MCF 10A (cell line): ENCODE measurements at regions not wholly inside any gene's neighbourhood (a gene's known extent, or its start where the extent isn't known, plus 50 kb on each side); places are given as distances from the start of the nearest gene placed in this dataset.
"Not testable (repeated sequence)": the region's sequence is repeated elsewhere in the genome, so short reads cannot be mapped to it uniquely, and the experiment has no call there.

Experiments
- BruUV-seq: library from RNA; stranded (reverse); fragments of 400-500 nt; replicated peaks from 2 replicates; lab custom pipeline; 2021; lab: Mats Ljungman, UMichigan
- CTCF ChIA-PET: fragments of 300-600 bp; sonication (Branson Sonifier 250); formaldehyde crosslinking; extraction: SDS; loops from one replicate; lab custom pipeline; 2021; ENCODE audit warnings: antibody characterized with exemption, inconsistent platforms; lab: Yijun Ruan, JAX
- POLR2A ChIA-PET: fragments of 300-600, 350-650 bp; sonication (Branson Sonifier 250); formaldehyde crosslinking; extraction: SDS; loops from one replicate; lab custom pipeline; 2020; ENCODE audit warnings: antibody characterized with exemption, inconsistent platforms; lab: Yijun Ruan, JAX
- DNase-seq: peaks from one replicate; pipeline ENCODE4 v3.0.0-alpha.2; 2018; ENCODE audit not compliant: unreplicated experiment
- H3K27ac Mint-ChIP-seq: one replicate; pipeline ENCODE4 v1.8.0; 2022; ENCODE audit warnings: mild to moderate bottlenecking, low read depth, mixed read lengths; ENCODE audit not compliant: unreplicated experiment
- H3K27me3 Mint-ChIP-seq: one replicate; pipeline ENCODE4 v1.8.0; 2022; ENCODE audit warnings: mixed read lengths; ENCODE audit not compliant: insufficient read depth, unreplicated experiment
- H3K36me3 Mint-ChIP-seq: one replicate; pipeline ENCODE4 v1.8.0; 2022; ENCODE audit warnings: mild to moderate bottlenecking, moderate library complexity, mixed read lengths; ENCODE audit not compliant: insufficient read depth, unreplicated experiment
- H3K4me1 Mint-ChIP-seq: one replicate; pipeline ENCODE4 v1.8.0; 2022; ENCODE audit warnings: mixed read lengths; ENCODE audit not compliant: insufficient read depth, unreplicated experiment
- H3K4me3 Mint-ChIP-seq: one replicate; pipeline ENCODE4 v1.8.0; 2022; ENCODE audit warnings: mild to moderate bottlenecking, moderate library complexity, mixed read lengths; ENCODE audit not compliant: unreplicated experiment
- H3K9me3 Mint-ChIP-seq: one replicate; pipeline ENCODE4 v1.8.0; 2022; ENCODE audit warnings: mixed read lengths; ENCODE audit not compliant: unreplicated experiment
- CTCF ChIP-seq: fragments of 200-600 bp; IDR thresholded peaks from one replicate; pipeline ENCODE4 v1.8.0; 2022; ENCODE audit warnings: antibody characterized with exemption, mild to moderate bottlenecking; ENCODE audit not compliant: unreplicated experiment
- intact Hi-C: fragments of 100-400 bp; cut with micrococcal nuclease; formaldehyde crosslinking; loops from 2 replicates; pipeline ENCODE4 v1.14.1; 2022

GRCh38 chr10:33697016-33697415 lies 362.5 kb upstream of the NRP1 start:
- Mint-ChIP-seq H3K4me3 (no peak overlapping the region), H3K4me1 (no peaks in the 10 kb centered on the region), H3K9me3 (peaks cover 26% of the 10 kb centered on the region), H3K27me3 (no peaks in the 10 kb centered on the region), H3K36me3 (no peaks in the 10 kb centered on the region), H3K27ac (no peak overlapping the region)
- DNase-seq, result no peak
- ChIA-PET POLR2A (no interaction called here), CTCF (no interaction called here)
- no TSS peak for BruUV-seq
- intact Hi-C loops, result no loop called here
- TF ChIP-seq CTCF, result no peak

GRCh38 chr10:33695536-33695935 lies 361.1 kb upstream of the NRP1 start:
- Mint-ChIP-seq H3K27me3 (no peaks in the 10 kb centered on the region), H3K9me3 (peaks cover 29% of the 10 kb centered on the region), H3K4me1 (no peaks in the 10 kb centered on the region), H3K36me3 (no peaks in the 10 kb centered on the region), H3K27ac (no peak overlapping the region), H3K4me3 (no peak overlapping the region)
- CTCF ChIA-PET, result no interaction called here
- DNase-seq, result no peak
- no peak for TF ChIP-seq CTCF
- intact Hi-C loops, result no loop called here
- no TSS peak for BruUV-seq
- POLR2A ChIA-PET, result interaction anchor here (0.7 kb wide), 1 partner anchor 109 kb away, joined by 4 read pairs; no protein-coding TSS in a partner anchor

- POLR2A ChIA-PET, result interaction anchor here (0.6 kb wide), 1 partner anchor 975 kb away, joined by 3 read pairs; no protein-coding TSS in a partner anchor
- H3K4me1 Mint-ChIP-seq, DNase-seq, H3K27me3 Mint-ChIP-seq, CTCF ChIA-PET, H3K27ac Mint-ChIP-seq, intact Hi-C loops, BruUV-seq, H3K4me3 Mint-ChIP-seq, H3K36me3 Mint-ChIP-seq: not testable (repeated sequence)
- peaks cover 32% of the 10 kb centered on the region for H3K9me3 Mint-ChIP-seq
Measured at GRCh38 chr10:33690536-33690935, 356.1 kb upstream of the NRP1 start.

GRCh38 chr10:33688506-33688905 lies 354.0 kb upstream of the NRP1 start:
- Mint-ChIP-seq H3K27me3 (no peaks in the 10 kb centered on the region), H3K36me3 (no peaks in the 10 kb centered on the region), H3K4me1 (no peaks in the 10 kb centered on the region), H3K4me3 (no peak overlapping the region), H3K9me3 (peaks cover 15% of the 10 kb centered on the region), H3K27ac (no peak overlapping the region)
- intact Hi-C loops, result no loop called here
- no TSS peak for BruUV-seq
- ChIA-PET POLR2A (no interaction called here), CTCF (no interaction called here)
- no peak for TF ChIP-seq CTCF
- DNase-seq, result no peak

GRCh38 chr10:33684211-33684611 lies 349.7 kb upstream of the NRP1 start:
- Mint-ChIP-seq H3K27me3 (no peaks in the 10 kb centered on the region), H3K36me3 (peaks cover 6% of the 10 kb centered on the region), H3K4me3 (no peak overlapping the region), H3K9me3 (no peaks in the 10 kb centered on the region), H3K4me1 (no peaks in the 10 kb centered on the region), H3K27ac (no peak overlapping the region)
- no TSS peak for BruUV-seq
- POLR2A ChIA-PET, result no interaction called here
- TF ChIP-seq CTCF, result no peak
- CTCF ChIA-PET, result no interaction called here
- intact Hi-C loops, result no loop called here
- DNase-seq, result no peak
